ENCODE measurements at regions not wholly inside any gene's neighbourhood (a gene's known extent, or its start where the extent isn't known, plus 50 kb on each side); places are given as distances from the start of the nearest gene placed in this dataset.
"Not testable (repeated sequence)": the region's sequence is repeated elsewhere in the genome, so short reads cannot be mapped to it uniquely, and the experiment has no call there.

DNA sequence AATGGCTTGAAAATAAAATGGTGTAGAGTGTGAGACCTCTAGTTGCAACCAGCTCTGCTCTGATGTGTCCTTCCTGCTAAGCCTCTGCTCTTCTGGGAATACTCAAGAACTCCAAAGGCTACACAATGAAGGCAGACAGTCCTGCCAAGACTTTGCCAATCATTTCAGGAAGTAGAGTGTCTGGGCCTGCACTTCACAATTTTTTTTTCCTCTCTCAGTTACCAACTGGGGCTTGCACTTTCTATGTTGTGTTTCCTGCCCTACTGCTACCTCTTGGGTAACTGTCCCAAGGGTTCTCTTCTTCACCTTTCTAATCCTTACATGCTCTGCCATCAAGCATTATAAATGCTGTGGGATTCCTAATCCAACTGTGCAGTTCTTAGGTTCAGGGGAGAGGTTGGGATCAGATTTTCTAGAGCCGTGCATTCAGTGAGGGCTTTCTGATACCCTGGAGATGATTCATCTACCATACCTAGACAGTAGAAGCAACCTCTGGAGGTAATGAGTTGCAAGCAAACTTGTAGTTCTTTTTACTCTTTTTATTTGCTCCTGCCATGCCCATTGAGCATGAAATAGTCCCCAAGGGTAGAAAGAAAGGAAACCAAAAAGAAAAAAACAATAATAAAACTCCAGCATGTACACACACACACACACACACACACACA lies 365.9 kb downstream of the MLLT3 start:
- no peaks in the 10 kb centered on the region for H3K4me1 ChIP-seq
- no peak overlapping the region for H3K4me3 ChIP-seq
- in situ Hi-C loops (cut with MboI; ENCODE audit: low sequenced_read_pairs): no loop called here
- no peaks in the 10 kb centered on the region for H3K27me3 ChIP-seq (ENCODE audit: low read depth)
- 0 out of 2 replicates have a peak, but pooled peaks cover 2% of the 10 kb centered on the region for H3K9me3 ChIP-seq
- DNase-seq (ENCODE audit: low spot score in 2 of 2): no peak
- H3K36me3 ChIP-seq (replicated peaks): no peaks in the 10 kb centered on the region

DNA sequence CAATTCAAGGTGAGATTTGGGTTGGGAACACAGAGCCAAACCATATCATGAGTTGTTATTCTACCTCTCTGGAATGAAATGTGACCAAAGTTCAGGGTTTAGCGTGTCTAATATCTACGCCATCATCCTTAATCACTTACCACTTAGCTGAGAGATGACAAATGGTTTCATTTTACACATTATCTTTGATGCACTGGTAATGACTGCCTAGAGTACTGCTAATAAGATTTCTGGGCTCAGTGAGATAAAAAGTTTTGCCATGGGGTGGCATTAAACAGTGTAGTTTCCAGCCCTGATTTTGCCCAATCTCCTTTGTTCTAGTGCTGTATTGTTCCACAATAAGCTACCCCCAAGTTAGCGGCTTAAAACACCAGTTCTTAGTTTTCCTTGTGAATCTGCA lies 367.2 kb downstream of the MLLT3 start:
- Histone ChIP-seq H3K9me3 (0 out of 2 replicates have a peak, but pooled peaks cover 2% of the 10 kb centered on the region), H3K4me1 (no peaks in the 10 kb centered on the region), H3K27me3 (ENCODE audit: low read depth) (no peaks in the 10 kb centered on the region), H3K4me3 (no peak overlapping the region), H3K36me3 (replicated peaks) (no peaks in the 10 kb centered on the region)
- in situ Hi-C loops (cut with MboI; ENCODE audit: low sequenced_read_pairs): no loop called here
- no peak for DNase-seq (ENCODE audit: low spot score in 2 of 2)

DNA sequence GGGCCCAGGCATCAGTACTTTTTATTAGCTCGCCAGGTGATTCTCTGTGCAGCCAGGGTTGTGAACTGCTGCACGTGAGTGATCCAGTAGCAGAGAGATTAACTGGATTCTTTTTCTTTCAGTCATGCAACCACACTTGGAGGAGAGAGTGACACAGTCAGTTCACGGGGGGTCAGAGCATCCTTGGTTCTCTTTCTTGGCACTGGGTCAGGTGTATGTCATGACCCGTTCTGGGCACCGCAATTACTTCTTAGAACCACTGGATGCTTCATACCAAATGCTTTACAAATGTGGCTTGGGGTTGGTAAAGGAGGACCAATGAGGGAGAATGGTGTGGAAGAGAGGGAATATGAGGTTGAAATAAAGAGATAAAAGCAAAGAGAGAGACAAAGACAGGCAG lies 368.7 kb downstream of the MLLT3 start:
- Histone ChIP-seq H3K27me3 (ENCODE audit: low read depth) (no peaks in the 10 kb centered on the region), H3K4me3 (no peak overlapping the region), H3K9me3 (no peaks in the 10 kb centered on the region), H3K36me3 (replicated peaks) (no peaks in the 10 kb centered on the region), H3K4me1 (no peaks in the 10 kb centered on the region)
- no peak for DNase-seq (ENCODE audit: low spot score in 2 of 2)
- in situ Hi-C loops (cut with MboI; ENCODE audit: low sequenced_read_pairs): no loop called here

DNA sequence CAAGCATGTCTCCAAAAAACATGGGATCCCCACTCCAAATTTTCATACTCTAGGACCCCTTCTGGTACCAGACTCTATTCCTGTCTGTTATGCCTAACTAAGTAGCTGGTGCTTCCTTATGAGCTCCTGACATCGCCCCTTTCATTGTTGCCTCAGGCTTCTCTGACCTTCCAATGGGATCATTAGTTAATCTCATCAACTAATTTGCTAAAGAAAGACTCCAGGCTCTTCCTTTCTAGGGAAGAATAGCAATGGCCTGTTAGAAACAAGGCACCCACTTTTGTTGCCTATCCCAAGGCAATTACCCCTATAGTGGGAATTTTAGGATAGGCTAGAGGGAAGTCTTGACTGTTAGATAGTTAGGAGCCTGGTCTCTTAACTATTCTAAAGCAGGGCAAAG lies 369.5 kb downstream of the MLLT3 start:
- Histone ChIP-seq H3K4me3 (no peak overlapping the region), H3K9me3 (no peaks in the 10 kb centered on the region), H3K4me1 (no peaks in the 10 kb centered on the region), H3K36me3 (replicated peaks) (no peaks in the 10 kb centered on the region), H3K27me3 (ENCODE audit: low read depth) (no peaks in the 10 kb centered on the region)
- no peak for DNase-seq (ENCODE audit: low spot score in 2 of 2)
- in situ Hi-C loops (cut with MboI; ENCODE audit: low sequenced_read_pairs): no loop called here

DNA sequence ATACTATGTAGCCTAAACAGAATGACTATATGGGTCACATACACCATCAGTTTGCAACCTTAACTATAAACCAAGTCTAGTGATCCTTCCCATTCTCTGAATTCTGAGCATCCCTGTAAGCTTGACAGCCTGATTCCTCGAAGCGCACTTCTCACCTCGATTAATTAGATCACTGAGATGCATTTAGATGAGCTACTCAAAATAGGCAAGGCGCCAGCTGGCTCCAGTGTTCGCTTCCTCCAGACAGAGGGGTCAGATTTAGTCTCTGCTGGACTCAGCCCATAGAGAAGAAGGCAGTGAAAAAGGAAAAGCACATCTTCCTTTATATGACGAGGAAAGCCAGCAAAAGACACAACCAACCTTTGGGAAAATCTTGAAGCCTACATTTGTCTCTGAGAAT lies 371.5 kb downstream of the MLLT3 start:
- DNase-seq (ENCODE audit: low spot score in 2 of 2): no peak
- Histone ChIP-seq H3K36me3 (replicated peaks) (no peaks in the 10 kb centered on the region), H3K4me3 (no peak overlapping the region), H3K9me3 (no peaks in the 10 kb centered on the region), H3K4me1 (no peaks in the 10 kb centered on the region), H3K27me3 (ENCODE audit: low read depth) (no peaks in the 10 kb centered on the region)
- in situ Hi-C loops (cut with MboI; ENCODE audit: low sequenced_read_pairs): no loop called here

DNA sequence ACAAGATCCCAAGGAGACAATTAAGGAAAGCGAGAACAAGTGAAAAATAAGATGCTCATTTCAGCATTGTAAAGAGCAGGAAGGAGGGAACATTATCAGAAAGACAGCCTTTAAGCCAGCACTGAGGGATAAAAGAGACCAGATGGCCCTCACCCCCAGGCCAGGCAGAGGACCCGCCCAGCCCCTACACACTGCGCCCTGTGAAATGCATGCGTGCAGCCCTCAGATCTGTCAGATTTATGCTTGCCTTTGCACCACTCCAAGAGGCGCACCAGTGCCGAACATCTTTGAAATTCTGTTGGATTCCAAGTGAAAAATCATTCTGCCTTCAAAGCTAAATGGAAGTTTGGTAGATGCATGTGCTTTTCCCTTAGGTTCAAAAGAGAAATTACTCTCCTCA lies 378.0 kb downstream of the MLLT3 start:
- no peak overlapping the region for H3K4me3 ChIP-seq
- no peak for DNase-seq (ENCODE audit: low spot score in 2 of 2)
- no peaks in the 10 kb centered on the region for H3K36me3 ChIP-seq (replicated peaks)
- H3K4me1 ChIP-seq: no peaks in the 10 kb centered on the region
- no peaks in the 10 kb centered on the region for H3K9me3 ChIP-seq
- H3K27me3 ChIP-seq (ENCODE audit: low read depth): 0 out of 2 replicates have a peak, but pooled peaks cover 4% of the 10 kb centered on the region
- in situ Hi-C loops (cut with MboI; ENCODE audit: low sequenced_read_pairs): no loop called here

DNA sequence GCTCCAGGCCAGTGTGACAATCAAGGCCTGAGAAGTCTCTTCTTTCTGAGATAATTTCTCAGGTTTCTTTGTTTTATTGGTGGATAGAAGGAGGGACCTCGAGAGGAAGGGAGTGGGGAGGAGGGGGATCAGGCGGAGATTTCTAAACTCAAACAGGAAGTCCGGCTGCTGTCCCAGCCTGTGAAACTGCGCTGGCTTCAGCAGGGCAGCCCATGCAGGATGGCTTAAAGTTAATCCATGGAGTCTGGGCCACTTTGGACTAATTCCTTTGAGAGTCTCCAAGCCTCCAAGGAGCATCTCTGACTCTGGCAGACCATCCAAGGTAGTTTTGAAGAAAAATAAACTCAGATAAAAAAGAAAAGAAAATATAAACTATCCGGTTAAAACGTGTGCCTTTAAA lies 378.5 kb downstream of the MLLT3 start:
- H3K27me3 ChIP-seq (ENCODE audit: low read depth): 0 out of 2 replicates have a peak, but pooled peaks cover 4% of the 10 kb centered on the region
- H3K9me3 ChIP-seq: no peaks in the 10 kb centered on the region
- H3K36me3 ChIP-seq (replicated peaks): no peaks in the 10 kb centered on the region
- H3K4me1 ChIP-seq: no peaks in the 10 kb centered on the region
- in situ Hi-C loops (cut with MboI; ENCODE audit: low sequenced_read_pairs): no loop called here
- DNase-seq (ENCODE audit: low spot score in 2 of 2): no peak
- H3K4me3 ChIP-seq: no peak overlapping the region

DNA sequence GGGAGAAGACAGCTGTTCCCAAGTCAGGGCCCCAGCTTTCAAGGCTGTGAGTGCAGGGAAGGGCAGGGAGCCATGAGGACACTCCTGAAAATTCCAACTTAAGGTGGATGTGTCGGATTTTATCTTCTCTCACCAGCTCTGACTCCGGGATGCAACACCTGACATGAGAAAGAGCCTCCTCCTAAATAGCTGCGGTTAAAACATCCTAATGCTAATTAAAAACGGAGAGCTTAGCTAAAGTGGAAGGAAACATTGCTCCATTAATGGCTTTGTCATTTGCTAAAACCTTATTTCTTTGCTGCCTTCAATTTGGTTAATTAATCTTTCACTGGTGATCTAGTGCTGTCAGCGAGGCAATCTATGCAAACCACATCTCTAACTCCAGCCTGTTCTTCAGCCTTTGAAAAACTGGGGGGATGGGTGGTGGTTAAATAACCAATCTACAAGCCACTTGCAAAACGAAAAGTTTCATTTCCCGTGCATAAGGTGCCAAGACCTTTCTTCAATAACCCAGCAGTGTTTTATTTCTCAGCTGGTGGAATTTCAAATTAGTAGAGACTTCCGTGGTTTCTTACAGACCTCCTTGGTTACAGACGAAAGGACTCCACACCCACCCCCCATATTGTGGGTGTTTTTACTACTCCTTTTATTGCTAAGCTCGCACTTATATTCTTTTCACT lies 379.6 kb downstream of the MLLT3 start:
- in situ Hi-C loops (cut with MboI; ENCODE audit: low sequenced_read_pairs): no loop called here
- Histone ChIP-seq H3K4me3 (no peak overlapping the region), H3K4me1 (no peaks in the 10 kb centered on the region), H3K9me3 (no peaks in the 10 kb centered on the region), H3K36me3 (replicated peaks) (no peaks in the 10 kb centered on the region), H3K27me3 (ENCODE audit: low read depth) (0 out of 2 replicates have a peak, but pooled peaks cover 4% of the 10 kb centered on the region)
- DNase-seq (ENCODE audit: low spot score in 2 of 2): no peak

DNA sequence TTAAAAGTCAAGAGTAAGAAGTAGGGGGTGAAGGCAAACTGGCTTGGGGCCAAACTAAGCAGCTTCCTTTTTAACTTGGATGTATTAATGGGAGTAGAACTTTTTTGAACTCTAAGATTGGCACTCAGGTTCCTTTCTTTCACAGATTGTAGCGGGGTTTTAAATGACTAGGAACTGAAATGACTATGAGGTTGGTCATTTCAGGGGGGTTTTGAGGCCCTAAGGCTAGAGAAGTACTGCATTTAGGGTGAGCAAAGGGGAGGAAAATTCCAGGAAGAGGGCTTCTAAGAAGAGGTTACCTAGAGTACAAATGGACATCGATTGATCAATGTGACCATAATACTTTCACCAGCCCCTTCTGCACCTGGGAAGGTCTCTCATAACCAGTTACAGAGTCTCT lies 381.8 kb downstream of the MLLT3 start:
- Histone ChIP-seq H3K36me3 (replicated peaks) (no peaks in the 10 kb centered on the region), H3K9me3 (no peaks in the 10 kb centered on the region), H3K4me1 (no peaks in the 10 kb centered on the region), H3K4me3 (no peak overlapping the region), H3K27me3 (ENCODE audit: low read depth) (0 out of 2 replicates have a peak, but pooled peaks cover 4% of the 10 kb centered on the region)
- in situ Hi-C loops (cut with MboI; ENCODE audit: low sequenced_read_pairs): no loop called here
- no peak for DNase-seq (ENCODE audit: low spot score in 2 of 2)

DNA sequence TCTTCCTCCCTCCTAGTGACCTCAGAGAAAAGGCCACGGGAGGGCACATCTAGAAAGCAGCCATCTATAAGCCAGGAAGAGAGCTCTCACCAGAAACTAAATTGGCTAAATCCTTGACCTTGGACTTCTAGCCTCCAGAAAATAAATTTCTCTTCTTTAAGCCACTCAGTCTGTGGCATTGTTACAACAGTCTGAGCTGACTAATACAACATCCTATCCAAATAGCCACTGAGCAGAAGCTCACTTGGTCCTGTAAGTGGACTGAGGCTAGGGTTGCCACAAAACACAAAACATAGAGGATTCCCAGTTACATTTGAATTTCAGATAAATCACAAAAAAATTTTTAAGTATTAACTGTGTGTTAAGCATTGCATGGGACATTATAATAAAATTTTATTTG lies 383.4 kb downstream of the MLLT3 start:
- H3K27me3 ChIP-seq (ENCODE audit: low read depth): 0 out of 2 replicates have a peak, but pooled peaks cover 4% of the 10 kb centered on the region
- no peak overlapping the region for H3K4me3 ChIP-seq
- DNase-seq (ENCODE audit: low spot score in 2 of 2): no peak
- in situ Hi-C loops (cut with MboI; ENCODE audit: low sequenced_read_pairs): no loop called here
- H3K9me3 ChIP-seq: no peaks in the 10 kb centered on the region
- H3K36me3 ChIP-seq (replicated peaks): no peaks in the 10 kb centered on the region
- H3K4me1 ChIP-seq: no peaks in the 10 kb centered on the region

DNA sequence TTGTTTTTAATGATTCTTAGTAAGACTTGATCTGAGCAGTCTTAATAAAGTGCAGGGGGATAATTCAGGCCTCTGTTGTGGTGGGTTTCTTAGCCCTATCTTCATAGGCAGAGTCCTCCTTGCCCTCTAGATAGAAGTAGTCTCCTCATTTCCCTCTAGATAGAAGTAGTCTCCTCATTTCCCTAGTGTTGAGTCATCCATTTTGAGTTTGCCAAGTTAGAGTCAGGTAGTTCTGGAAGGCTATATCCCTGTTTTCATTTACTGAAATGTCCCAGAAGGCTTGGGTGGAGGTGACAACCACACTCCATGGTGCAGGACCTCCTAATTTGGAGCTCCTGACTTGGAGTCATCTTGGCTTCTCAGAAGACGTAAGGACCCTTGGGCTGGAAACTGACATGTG lies 384.6 kb downstream of the MLLT3 start:
- Histone ChIP-seq H3K4me3 (no peak overlapping the region), H3K9me3 (no peaks in the 10 kb centered on the region), H3K36me3 (replicated peaks) (no peaks in the 10 kb centered on the region), H3K27me3 (ENCODE audit: low read depth) (0 out of 2 replicates have a peak, but pooled peaks cover 4% of the 10 kb centered on the region), H3K4me1 (no peaks in the 10 kb centered on the region)
- no peak for DNase-seq (ENCODE audit: low spot score in 2 of 2)
- in situ Hi-C loops (cut with MboI; ENCODE audit: low sequenced_read_pairs): no loop called here

DNA sequence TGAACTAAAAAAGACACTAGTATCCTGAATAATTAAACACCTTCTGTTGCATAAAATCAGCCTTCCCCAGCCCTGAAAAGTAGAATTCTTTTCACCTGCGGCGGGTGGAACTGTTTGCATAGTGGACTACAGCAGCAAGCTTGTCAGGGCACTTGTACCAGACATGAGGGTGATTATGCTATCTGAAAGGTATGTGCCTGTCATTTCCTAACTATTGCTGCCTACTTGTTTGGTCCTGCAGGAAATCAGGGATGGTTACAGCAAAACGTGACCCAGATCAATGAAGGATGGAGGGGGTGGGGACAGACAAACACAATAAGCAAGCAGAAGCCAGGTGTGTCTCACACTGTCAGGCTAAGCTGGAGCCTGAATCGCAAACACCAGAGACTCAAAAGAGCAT lies 385.6 kb downstream of the MLLT3 start:
- in situ Hi-C loops (cut with MboI; ENCODE audit: low sequenced_read_pairs): no loop called here
- H3K4me1 ChIP-seq: no peaks in the 10 kb centered on the region

DNA sequence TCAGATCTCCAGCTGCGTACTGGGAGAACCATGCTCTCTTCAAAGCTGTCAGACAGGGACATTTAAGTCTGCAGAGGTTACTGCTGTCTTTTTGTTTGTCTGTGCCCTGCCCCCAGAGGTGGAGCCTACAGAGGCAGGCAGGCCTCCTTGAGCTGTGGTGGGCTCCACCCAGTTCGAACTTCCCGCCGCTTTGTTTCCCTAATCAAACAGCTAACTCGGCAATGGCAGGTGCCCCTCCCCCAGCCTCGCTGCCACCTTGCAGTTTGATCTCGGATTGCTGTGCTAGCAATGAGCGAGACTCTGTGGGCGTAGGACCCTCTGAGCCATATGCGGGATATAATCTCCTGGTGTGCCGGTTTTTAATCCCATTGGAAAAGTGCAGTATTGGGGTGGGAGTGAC lies 387.1 kb downstream of the MLLT3 start:
- DNase-seq (ENCODE audit: low spot score in 2 of 2): not testable (repeated sequence)

More for the DNA sequence above, 385.6 kb downstream of the MLLT3 start:
- DNase-seq (ENCODE audit: low spot score in 2 of 2): no peak
- Histone ChIP-seq H3K36me3 (replicated peaks) (no peaks in the 10 kb centered on the region), H3K9me3 (no peaks in the 10 kb centered on the region), H3K4me3 (no peak overlapping the region), H3K27me3 (ENCODE audit: low read depth) (no peaks in the 10 kb centered on the region)

DNA sequence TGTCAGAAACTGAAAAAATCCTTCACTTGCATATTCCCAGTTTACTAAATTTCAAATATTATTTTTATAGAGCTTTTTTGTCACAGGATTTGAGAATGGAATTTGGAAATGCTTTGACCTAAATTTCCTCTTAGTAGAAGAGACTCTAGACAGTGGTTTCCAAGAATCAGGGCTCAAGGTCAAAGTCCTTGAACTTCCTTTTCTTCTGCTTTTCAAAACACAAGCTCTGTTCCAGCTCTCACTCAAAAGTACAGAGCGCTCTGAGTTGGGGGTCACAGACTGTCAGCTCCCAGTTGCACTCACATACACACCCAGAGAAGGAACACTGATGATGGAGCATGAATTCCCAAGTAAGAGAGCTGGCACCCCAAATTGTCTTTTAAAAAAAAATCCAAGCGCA lies 394.2 kb downstream of the MLLT3 start:
- no peak overlapping the region for H3K4me3 ChIP-seq
- no peaks in the 10 kb centered on the region for H3K36me3 ChIP-seq (replicated peaks)
- DNase-seq (ENCODE audit: low spot score in 2 of 2): no peak
- in situ Hi-C loops (cut with MboI; ENCODE audit: low sequenced_read_pairs): no loop called here
- H3K27me3 ChIP-seq (ENCODE audit: low read depth): no peaks in the 10 kb centered on the region
- no peaks in the 10 kb centered on the region; the same call in 1 of the 2 replicates for H3K4me1 ChIP-seq
- H3K9me3 ChIP-seq: no peaks in the 10 kb centered on the region

More for the DNA sequence above, 387.1 kb downstream of the MLLT3 start:
- in situ Hi-C loops (cut with MboI; ENCODE audit: low sequenced_read_pairs); H3K27me3 ChIP-seq (ENCODE audit: low read depth); H3K4me3 ChIP-seq; H3K9me3 ChIP-seq; H3K4me1 ChIP-seq; H3K36me3 ChIP-seq (replicated peaks): not testable (repeated sequence)

All from HAP-1 (cell line).